Loucy (cell line): ENCODE measurements at regions not wholly inside any gene's neighbourhood (a gene's known extent, or its start where the extent isn't known, plus 50 kb on each side); places are given as distances from the start of the nearest gene placed in this dataset.
"Not testable (repeated sequence)": the region's sequence is repeated elsewhere in the genome, so short reads cannot be mapped to it uniquely, and the experiment has no call there.

ENCODE experiments used
- H2AFZ ChIP-seq: fragments of 200-600 bp; sonication (generic); 2 replicates; pipeline ENCODE4 v1.6.0; 2016; ENCODE audit warnings: antibody characterized with exemption, mild to moderate bottlenecking, low read length, moderate library complexity
- H3F3A ChIP-seq: fragments of 200-600 bp; 2 replicates; pipeline ENCODE4 v1.6.0; 2016; ENCODE audit warnings: antibody characterized with exemption, low read depth, mild to moderate bottlenecking
- H3K27me3 ChIP-seq: fragments of 200-600 bp; sonication (generic); 2 replicates; pipeline ENCODE4 v1.6.1; 2014; ENCODE audit warnings: low read length, mild to moderate bottlenecking; ENCODE audit not compliant: insufficient read depth, poor library complexity, severe bottlenecking
- H3K36me3 ChIP-seq: fragments of 200-600 bp; sonication (generic); 2 replicates; pipeline ENCODE4 v1.6.1; 2016; ENCODE audit warnings: low read length; ENCODE audit not compliant: insufficient read depth
- H3K4me1 ChIP-seq: fragments of 200-600 bp; sonication (generic); 2 replicates; pipeline ENCODE4 v1.5.1; 2014; ENCODE audit warnings: low read length, mild to moderate bottlenecking; ENCODE audit not compliant: insufficient read depth, poor library complexity, severe bottlenecking
- H3K4me2 ChIP-seq: fragments of 200-600 bp; sonication (generic); 2 replicates; pipeline ENCODE4 v1.6.0; 2014; ENCODE audit warnings: antibody characterized with exemption, low read length, low read depth, mild to moderate bottlenecking; ENCODE audit not compliant: poor library complexity, severe bottlenecking
- H3K4me3 ChIP-seq: fragments of 200-600 bp; sonication (generic); 2 replicates; pipeline ENCODE4 v1.5.1; 2014; ENCODE audit warnings: low read length, mild to moderate bottlenecking, mixed read lengths; ENCODE audit not compliant: poor library complexity, severe bottlenecking
- H3K79me2 ChIP-seq: fragments of 200-600 bp; sonication (generic); 2 replicates; pipeline ENCODE4 v1.6.1; 2014; ENCODE audit warnings: low read length; ENCODE audit not compliant: insufficient read depth
- H3K9ac ChIP-seq: fragments of 200-600 bp; sonication (generic); 2 replicates; pipeline ENCODE4 v1.6.0; 2014; ENCODE audit warnings: mild to moderate bottlenecking, low read depth, low read length, moderate library complexity; ENCODE audit not compliant: poor library complexity, severe bottlenecking
- H3K9me2 ChIP-seq: fragments of 200-600 bp; sonication (generic); replicated peaks from 2 replicates; pipeline ENCODE4 v1.6.1; 2016; ENCODE audit warnings: low read depth, low read length, mixed read lengths
- H3K9me3 ChIP-seq: fragments of 200-600 bp; sonication (generic); 2 replicates; pipeline ENCODE4 v1.6.1; 2014; ENCODE audit warnings: mild to moderate bottlenecking, antibody characterized with exemption, low read length, low read depth; ENCODE audit not compliant: insufficient read depth
- H4K20me1 ChIP-seq: fragments of 200-600 bp; sonication (generic); 2 replicates; pipeline ENCODE4 v1.6.0; 2014; ENCODE audit warnings: antibody characterized with exemption, low read length, mild to moderate bottlenecking; ENCODE audit not compliant: insufficient read depth, poor library complexity, severe bottlenecking
- CTCF ChIP-seq: fragments of 200-600 bp; sonication (generic); conservative IDR thresholded peaks from 2 replicates; pipeline ENCODE4 v1.5.1; 2014; ENCODE audit warnings: mild to moderate bottlenecking, antibody characterized with exemption, low read length
- EZH2phosphoT487 ChIP-seq: fragments of 200-600 bp; IDR thresholded peaks from 2 replicates; pipeline ENCODE4 v1.6.1; 2018; ENCODE audit warnings: antibody characterized with exemption, mild to moderate bottlenecking, moderate library complexity, borderline replicate concordance

DNA sequence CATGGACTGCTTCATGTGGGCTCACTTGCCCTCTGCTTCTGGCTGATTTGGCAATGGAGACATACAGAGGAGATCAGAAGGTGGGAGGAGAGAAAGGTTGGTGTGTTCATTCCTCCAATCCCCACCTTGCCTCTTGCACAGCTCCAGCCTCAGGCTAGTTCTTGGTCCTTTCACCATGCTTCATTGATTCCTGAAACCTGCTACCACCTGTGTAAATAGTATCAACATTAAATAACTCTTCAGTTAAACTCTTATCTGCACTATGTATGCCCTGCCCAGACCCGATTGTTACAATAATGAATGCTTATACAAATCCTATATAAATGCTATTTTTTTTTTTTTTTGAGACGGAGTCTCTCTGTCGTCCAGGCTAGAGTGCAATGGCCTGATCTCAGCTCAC is 174.5 kb downstream of the CD83 start:
- Histone ChIP-seq H3K4me1 (peaks cover 85% of the 10 kb centered on the region), H2AFZ (no peak overlapping the region), H3K9me3 (no peaks in the 10 kb centered on the region), H3K27me3 (no peaks in the 10 kb centered on the region), H3K36me3 (no peaks in the 10 kb centered on the region), H4K20me1 (no peaks in the 10 kb centered on the region), H3F3A (peaks cover 20% of the 10 kb centered on the region), H3K4me3 (no peak overlapping the region), H3K4me2 (peak overlapping the region; percentile 12), H3K9ac (peak overlapping the region; percentile 87), H3K9me2 (no peaks in the 10 kb centered on the region), H3K79me2 (no peaks in the 10 kb centered on the region)
- TF ChIP-seq CTCF, result no peak
- TF ChIP-seq EZH2phosphoT487, result no peak

GRCh38 chr6:14294270-14294951 is 176.8 kb downstream of the CD83 start:
- Histone ChIP-seq H3K27me3 (no peaks in the 10 kb centered on the region), H2AFZ (no peak overlapping the region), H4K20me1 (no peaks in the 10 kb centered on the region), H3K9ac (peak overlapping the region; percentile 87), H3K9me2 (no peaks in the 10 kb centered on the region), H3K4me1 (peaks cover 65% of the 10 kb centered on the region), H3K79me2 (no peaks in the 10 kb centered on the region), H3K9me3 (no peaks in the 10 kb centered on the region), H3K36me3 (no peaks in the 10 kb centered on the region), H3F3A (peaks cover 20% of the 10 kb centered on the region), H3K4me2 (no peak overlapping the region), H3K4me3 (no peak overlapping the region)
- no peak for TF ChIP-seq CTCF
- no peak for TF ChIP-seq EZH2phosphoT487

GRCh38 chr6:14296698-14297097 is 179.1 kb downstream of the CD83 start:
- H3F3A ChIP-seq, H3K27me3 ChIP-seq, H2AFZ ChIP-seq, H3K4me3 ChIP-seq, H3K9ac ChIP-seq, H3K4me2 ChIP-seq, H3K9me2 ChIP-seq, H3K9me3 ChIP-seq, H3K79me2 ChIP-seq, H3K36me3 ChIP-seq, H4K20me1 ChIP-seq: not testable (repeated sequence)
- peaks cover 43% of the 10 kb centered on the region for H3K4me1 ChIP-seq

- not testable (repeated sequence) for H3K4me2 ChIP-seq, H3F3A ChIP-seq, H3K27me3 ChIP-seq, H3K9ac ChIP-seq, H3K36me3 ChIP-seq, H3K79me2 ChIP-seq, H3K9me3 ChIP-seq, H3K9me2 ChIP-seq, H2AFZ ChIP-seq, H4K20me1 ChIP-seq, H3K4me3 ChIP-seq
- H3K4me1 ChIP-seq, result peaks cover 39% of the 10 kb centered on the region
Measured at GRCh38 chr6:14297118-14297517, 179.5 kb downstream of the CD83 start.

DNA sequence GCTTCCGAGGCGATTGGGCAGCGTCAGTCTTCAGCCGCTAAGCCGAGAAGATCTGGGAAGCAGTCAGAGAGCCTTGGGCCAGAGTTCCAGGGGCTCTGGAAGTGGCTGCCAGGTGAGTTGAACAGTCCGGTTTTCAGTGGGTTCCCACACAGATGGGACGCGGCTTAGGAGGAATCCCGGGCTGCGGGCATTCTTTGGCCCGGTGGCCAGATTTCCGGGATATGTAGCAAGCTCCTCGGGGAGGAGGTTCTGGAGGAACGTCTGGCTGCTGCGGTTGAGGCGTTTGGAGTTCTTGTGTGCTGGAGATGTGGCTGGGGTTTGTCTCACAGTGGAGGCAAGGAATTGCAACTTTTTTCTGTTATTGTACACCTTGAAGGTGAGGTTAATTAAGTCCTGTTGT is 182.6 kb downstream of the CD83 start:
- H3K4me1 ChIP-seq, H3K79me2 ChIP-seq, H4K20me1 ChIP-seq, H3K36me3 ChIP-seq, H3K4me2 ChIP-seq, H2AFZ ChIP-seq, H3K4me3 ChIP-seq, H3K9ac ChIP-seq, H3K9me3 ChIP-seq, H3K9me2 ChIP-seq, H3F3A ChIP-seq, H3K27me3 ChIP-seq: not testable (repeated sequence)

DNA sequence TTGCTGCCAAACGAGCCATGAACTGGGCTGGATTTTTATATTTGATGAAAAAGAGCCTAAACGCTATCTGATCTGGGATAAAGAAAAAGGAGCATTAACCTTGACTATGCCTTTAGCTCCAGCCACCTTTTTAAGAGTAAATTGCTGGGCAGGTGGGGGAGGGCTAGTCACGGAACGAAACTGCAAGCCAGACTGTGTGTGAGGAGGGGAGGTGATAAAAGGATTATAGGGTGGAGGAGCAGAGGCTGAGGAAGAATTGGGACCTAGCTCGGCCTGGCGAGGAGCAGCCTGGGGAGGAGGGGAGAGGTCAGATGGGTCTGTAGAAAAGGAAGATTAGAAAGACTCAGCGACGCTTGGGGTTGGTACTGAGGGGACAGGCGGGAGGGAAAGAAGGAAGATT is 183.1 kb downstream of the CD83 start:
- not testable (repeated sequence) for H3K36me3 ChIP-seq, H3K9ac ChIP-seq, H3K9me2 ChIP-seq, H2AFZ ChIP-seq, H3K4me2 ChIP-seq, H3K4me3 ChIP-seq, H3F3A ChIP-seq, H4K20me1 ChIP-seq, H3K27me3 ChIP-seq, H3K9me3 ChIP-seq, H3K79me2 ChIP-seq, H3K4me1 ChIP-seq
